ENCODE measurements at regions not wholly inside any gene's neighbourhood (a gene's known extent, or its start where the extent isn't known, plus 50 kb on each side); places are given as distances from the start of the nearest gene placed in this dataset.

DNA sequence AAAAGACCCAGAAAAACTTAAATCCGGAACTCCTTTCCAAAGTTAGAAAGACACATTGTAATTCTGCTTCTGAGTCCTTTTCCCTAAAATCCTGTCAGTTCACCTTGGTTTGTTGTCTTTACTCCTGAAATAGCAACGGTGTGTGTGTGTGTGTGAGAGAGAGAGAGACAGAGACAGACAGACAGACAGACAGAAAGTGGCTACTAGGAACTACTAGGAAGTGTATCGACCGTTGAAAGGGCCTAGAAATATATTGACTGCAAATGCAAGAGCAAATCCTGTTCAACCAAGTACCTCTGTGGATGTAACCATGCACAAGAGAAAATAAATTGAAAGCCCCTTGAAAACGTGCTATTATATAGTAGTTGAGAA, 100.0 kb upstream of the MLIP start:
- Histone ChIP-seq H3K4me2 (ENCODE audit: insufficient read depth in 1 of 2, low read depth in 2 of 2, low read length in 2 of 2) (no peak overlapping the region), H4K5ac (ENCODE audit: insufficient read length, low read depth, low read length) (no peak overlapping the region), H3K56ac (replicated peaks; ENCODE audit: insufficient read length, low read depth, low read length) (no peak overlapping the region), H3K79me2 (ENCODE audit: control insufficient read depth in 1 of 2, insufficient read depth in 2 of 2, low read length in 2 of 2) (no peaks in the 10 kb centered on the region), H3K27ac (ENCODE audit: low read depth, low read length) (no peak overlapping the region), H3K27me3 (replicated peaks in 1 of 4; ENCODE audit: control insufficient read depth in 3 of 4, extremely low read depth in 1 of 4, insufficient read depth in 3 of 4, low read length in 3 of 4) (no peaks in the 10 kb centered on the region), H2BK20ac (ENCODE audit: low read length) (no peak overlapping the region), H2BK5ac (ENCODE audit: low read depth, low read length) (no peak overlapping the region), H2AFZ (ENCODE audit: low read length) (0 out of 2 replicates have a peak overlapping the region, but pooled peaks have one; percentile 0), H2BK15ac (ENCODE audit: low read length) (no peak overlapping the region), H3K9ac (replicated peaks in 1 of 4; ENCODE audit: extremely low read depth in 1 of 4, low read depth in 3 of 4, low read length in 3 of 4) (no peak overlapping the region), H3K18ac (ENCODE audit: extremely low read depth, low read length) (no peak overlapping the region), H4K20me1 (replicated peaks in 1 of 2; ENCODE audit: control insufficient read depth in 1 of 2, insufficient read depth in 2 of 2, low read length in 2 of 2) (no peaks in the 10 kb centered on the region), H3K79me1 (ENCODE audit: low read depth, low read length) (no peaks in the 10 kb centered on the region), H2BK120ac (replicated peaks; ENCODE audit: low read depth, low read length) (no peak overlapping the region), H4K91ac (replicated peaks; ENCODE audit: insufficient read length, low read length) (no peak overlapping the region), H2AK5ac (ENCODE audit: low read depth, low read length) (no peak overlapping the region), H3K36me3 (ENCODE audit: control insufficient read depth in 2 of 4, insufficient read depth in 4 of 4, low read length in 3 of 4) (no peaks in the 10 kb centered on the region), H3K14ac (ENCODE audit: insufficient read length) (no peak overlapping the region), H3K4me3 (ENCODE audit: extremely low read depth in 1 of 4, insufficient read depth in 2 of 4, low read depth in 3 of 4, low read length in 4 of 4) (no peak overlapping the region), H2BK12ac (ENCODE audit: low read depth, low read length) (no peak overlapping the region), H3K4me1 (replicated peaks in 1 of 4; ENCODE audit: control insufficient read depth in 3 of 4, insufficient read depth in 4 of 4, low read length in 3 of 4) (no peaks in the 10 kb centered on the region; a peak in 1 of 7 replicates), H3K4ac (replicated peaks; ENCODE audit: insufficient read length, low read depth, low read length) (no peak overlapping the region), H3K23me2 (ENCODE audit: low read depth, low read length) (no peaks in the 10 kb centered on the region), H3K9me3 (ENCODE audit: insufficient read depth in 2 of 2, low read depth in 1 of 2, low read length in 1 of 2) (no peaks in the 10 kb centered on the region), H4K8ac (ENCODE audit: extremely low read depth, insufficient read depth, low read length) (no peak overlapping the region), H3K23ac (ENCODE audit: insufficient read length) (no peak overlapping the region)
- CTCF ChIA-PET (ENCODE audit: partially characterized antibody): interaction anchor here (2.2 kb wide), 1 partner anchor 25 kb away, joined by 8 read pairs; no protein-coding TSS in a partner anchor
- DNase-seq (ENCODE audit: low read depth in 1 of 2, low spot score in 2 of 2) (no peak), FAIRE-seq (no peak)
- POLR2A ChIA-PET (ENCODE audit: partially characterized antibody): no interaction called here
- WGBS, 2 experiments (ENCODE audit: extremely low coverage in 1 of 2, insufficient coverage in 1 of 2, insufficient read length in 1 of 2, insufficient replicate concordance in 2 of 2, low coverage in 1 of 2, low lambda C conversion rate in 2 of 2, missing lambda C conversion rate in 1 of 2): 88% methylated on average over 5 of the region's 5 CpGs; no CpG with 5 or more reads in 1 of the 2 experiments
- TF ChIP-seq SAP30 (IDR thresholded peaks at IDR 0.05; ENCODE audit: insufficient read depth, insufficient replicate concordance, low read length) (no peak), CREB1 (IDR thresholded peaks at IDR 0.05) (no peak)

All from H1 (cell line).